Stimulated activated CD4-positive, alpha-beta T cell treated with anti-CD3 and anti-CD28 coated beads, Interleukin-1b, Interleukin-23, amount 100 ng/mL, for 48 hours (primary cell): ENCODE measurements at regions not wholly inside any gene's neighbourhood (a gene's known extent, or its start where the extent isn't known, plus 50 kb on each side); places are given as distances from the start of the nearest gene placed in this dataset.

Source experiments
- DNase-seq: peaks from one replicate; pipeline ENCODE4 v3.0.0-alpha.2; 2020

GRCh38 chr11:25901415-25901814, 430.5 kb upstream of the ANO3 start:
- DNase-seq, result no peak

GRCh38 chr11:25902476-25902875, 429.5 kb upstream of the ANO3 start:
- no peak for DNase-seq

- no peak for DNase-seq
Observed at GRCh38 chr11:25908726-25909125, 423.2 kb upstream of the ANO3 start.

- DNase-seq, result no peak
Observed at GRCh38 chr11:25910086-25910485, 421.8 kb upstream of the ANO3 start.

GRCh38 chr11:25920356-25920755, 411.6 kb upstream of the ANO3 start:
- no peak for DNase-seq

GRCh38 chr11:25924586-25924985, 407.3 kb upstream of the ANO3 start:
- no peak for DNase-seq

- no peak for DNase-seq
Observed at GRCh38 chr11:25925359-25925758, 406.6 kb upstream of the ANO3 start.

GRCh38 chr11:25927411-25927953, 404.4 kb upstream of the ANO3 start:
- DNase-seq, result no peak

GRCh38 chr11:25928076-25928475, 403.9 kb upstream of the ANO3 start:
- no peak for DNase-seq

GRCh38 chr11:25938952-25939351, 393.0 kb upstream of the ANO3 start:
- DNase-seq, result no peak

GRCh38 chr11:25939691-25940090, 392.2 kb upstream of the ANO3 start:
- DNase-seq, result no peak

- no peak for DNase-seq
Observed at GRCh38 chr11:25941353-25941752, 390.6 kb upstream of the ANO3 start.

GRCh38 chr11:25943031-25943430, 388.9 kb upstream of the ANO3 start:
- DNase-seq, result no peak

- DNase-seq, result no peak
Observed at GRCh38 chr11:25943777-25944661, 387.9 kb upstream of the ANO3 start.

- DNase-seq, result no peak
Observed at GRCh38 chr11:25949918-25950317, 382.0 kb upstream of the ANO3 start.

- no peak for DNase-seq
Observed at GRCh38 chr11:25953006-25953405, 378.9 kb upstream of the ANO3 start.

- DNase-seq, result no peak
Observed at GRCh38 chr11:25958045-25958444, 373.9 kb upstream of the ANO3 start.

GRCh38 chr11:25961539-25961938, 370.4 kb upstream of the ANO3 start:
- no peak for DNase-seq

- DNase-seq, result no peak
Observed at GRCh38 chr11:25970726-25971508, 361.0 kb upstream of the ANO3 start.

GRCh38 chr11:25980091-25980490, 351.8 kb upstream of the ANO3 start:
- DNase-seq, result no peak

GRCh38 chr11:25981998-25982397, 349.9 kb upstream of the ANO3 start:
- no peak for DNase-seq

- no peak for DNase-seq
Observed at GRCh38 chr11:25983280-25983679, 348.6 kb upstream of the ANO3 start.

GRCh38 chr11:25988178-25988577, 343.8 kb upstream of the ANO3 start:
- DNase-seq, result no peak

GRCh38 chr11:25990406-25990805, 341.5 kb upstream of the ANO3 start:
- DNase-seq, result no peak
